ENCODE measurements at regions not wholly inside any gene's neighbourhood (a gene's known extent, or its start where the extent isn't known, plus 50 kb on each side); places are given as distances from the start of the nearest gene placed in this dataset.

GRCh38 chr4:58127680-58128079 lies 1017.5 kb upstream of the IGFBP7 start:
- no peak for TF ChIP-seq POLR2A (IDR thresholded peaks at IDR 0.05)
- TF ChIP-seq CTCF (IDR thresholded peaks at IDR 0.05), result no peak

Measured in heart left ventricle (tissue), 13 donors.